ENCODE measurements at regions not wholly inside any gene's neighbourhood (a gene's known extent, or its start where the extent isn't known, plus 50 kb on each side); places are given as distances from the start of the nearest gene placed in this dataset.

GRCh38 chr10:33025910-33026309 lies 67.9 kb upstream of the ITGB1 start:
- H3K4me1 ChIP-seq (ENCODE audit: control insufficient read depth in 5 of 5, insufficient read depth in 5 of 5, low read length in 5 of 5), result no peaks in the 10 kb centered on the region
- DNase-seq (no peak), ATAC-seq (ENCODE audit: insufficient read depth, low FRiP score) (no peak)
- H3K9me3 ChIP-seq (ENCODE audit: control insufficient read depth in 4 of 4, insufficient read depth in 3 of 4, low read length in 3 of 4), result no peaks in the 10 kb centered on the region
- TF ChIP-seq CTCF (IDR thresholded peaks at IDR 0.05; ENCODE audit: control extremely low read depth, extremely low read depth), result no peak
- no peak overlapping the region for H3K9ac ChIP-seq (ENCODE audit: insufficient read depth in 1 of 2, low read length in 2 of 2)
- WGBS, 2 donors, result 91 to 92% methylated on average over 4 of the region's 4 CpGs
- H3K4me3 ChIP-seq, result no peak overlapping the region
- no peaks in the 10 kb centered on the region for H3K27me3 ChIP-seq (ENCODE audit: control insufficient read depth in 3 of 3, insufficient read depth in 3 of 3, low read length in 2 of 3)
- no peaks in the 10 kb centered on the region for H3K36me3 ChIP-seq (ENCODE audit: control insufficient read depth in 4 of 4, insufficient read depth in 4 of 4, low read length in 4 of 4)
- H3K27ac ChIP-seq (ENCODE audit: low read depth in 1 of 2, low read length in 1 of 2), result no peak overlapping the region

GRCh38 chr10:33025039-33025438 lies 67.0 kb upstream of the ITGB1 start:
- TF ChIP-seq CTCF (IDR thresholded peaks at IDR 0.05; ENCODE audit: control extremely low read depth, extremely low read depth), result no peak
- no peak overlapping the region for H3K4me3 ChIP-seq
- no peak for DNase-seq
- no peaks in the 10 kb centered on the region for H3K9me3 ChIP-seq (ENCODE audit: control insufficient read depth in 4 of 4, insufficient read depth in 3 of 4, low read length in 3 of 4)
- H3K36me3 ChIP-seq (ENCODE audit: control insufficient read depth in 4 of 4, insufficient read depth in 4 of 4, low read length in 4 of 4), result no peaks in the 10 kb centered on the region
- H3K4me1 ChIP-seq (ENCODE audit: control insufficient read depth in 5 of 5, insufficient read depth in 5 of 5, low read length in 5 of 5), result no peaks in the 10 kb centered on the region
- no peak overlapping the region for H3K9ac ChIP-seq (ENCODE audit: insufficient read depth in 1 of 2, low read length in 2 of 2)
- no peak for ATAC-seq (ENCODE audit: insufficient read depth, low FRiP score)
- no peaks in the 10 kb centered on the region for H3K27me3 ChIP-seq (ENCODE audit: control insufficient read depth in 3 of 3, insufficient read depth in 3 of 3, low read length in 2 of 3)
- H3K27ac ChIP-seq (ENCODE audit: low read depth in 1 of 2, low read length in 1 of 2), result no peak overlapping the region
- 78 to 79% methylated on average over 6 of the region's 6 CpGs for WGBS, 2 donors

DNA sequence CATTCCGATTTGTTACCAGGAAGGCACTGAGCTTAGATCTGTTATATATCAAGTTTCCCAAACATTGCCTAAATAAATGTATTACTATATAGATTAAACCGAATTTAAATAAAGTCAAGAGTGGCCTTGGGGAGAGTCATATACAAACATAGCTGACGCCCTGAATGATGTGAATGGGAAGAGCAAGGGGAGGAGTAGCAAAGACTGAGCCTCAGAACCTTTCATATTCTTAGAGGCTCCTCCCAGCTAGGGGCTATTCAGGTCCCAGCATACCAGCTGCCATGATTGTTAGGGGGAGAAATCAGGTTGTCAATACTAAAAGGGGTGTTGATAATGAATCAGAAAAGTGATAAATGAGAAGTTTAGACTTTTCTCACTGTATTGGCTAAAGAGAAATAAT lies 64.7 kb upstream of the ITGB1 start:
- Histone ChIP-seq H3K27ac (ENCODE audit: low read depth in 1 of 2, low read length in 1 of 2) (no peak overlapping the region), H3K27me3 (ENCODE audit: control insufficient read depth in 3 of 3, insufficient read depth in 3 of 3, low read length in 2 of 3) (no peaks in the 10 kb centered on the region), H3K9me3 (ENCODE audit: control insufficient read depth in 4 of 4, insufficient read depth in 3 of 4, low read length in 3 of 4) (no peaks in the 10 kb centered on the region), H3K36me3 (ENCODE audit: control insufficient read depth in 4 of 4, insufficient read depth in 4 of 4, low read length in 4 of 4) (no peaks in the 10 kb centered on the region), H3K4me1 (ENCODE audit: control insufficient read depth in 5 of 5, insufficient read depth in 5 of 5, low read length in 5 of 5) (no peaks in the 10 kb centered on the region), H3K9ac (ENCODE audit: insufficient read depth in 1 of 2, low read length in 2 of 2) (no peak overlapping the region), H3K4me3 (no peak overlapping the region)
- TF ChIP-seq CTCF (IDR thresholded peaks at IDR 0.05; ENCODE audit: control extremely low read depth, extremely low read depth), result no peak
- ATAC-seq (ENCODE audit: insufficient read depth, low FRiP score), result no peak
- 85 to 96% methylated on average over 3 of the region's 3 CpGs for WGBS, 2 donors
- no peak for DNase-seq

DNA sequence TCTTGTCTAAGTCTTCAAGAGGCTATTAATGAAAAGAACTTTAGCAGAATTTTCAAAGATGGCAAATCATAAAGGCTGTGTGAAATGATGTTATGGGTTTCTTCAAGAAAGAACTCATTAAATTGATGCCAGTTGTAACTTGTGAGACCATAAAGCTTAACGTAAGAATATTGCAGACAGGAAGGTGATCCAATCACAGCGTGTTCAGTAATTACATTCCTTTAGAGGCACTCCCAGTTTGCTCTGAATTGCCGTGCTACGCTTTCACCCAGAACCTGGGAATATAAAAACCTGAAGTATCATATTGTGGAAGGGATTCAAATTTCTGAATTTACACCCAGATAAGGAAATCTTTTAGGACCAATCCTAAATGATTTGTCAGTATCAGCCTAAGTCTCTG lies 64.1 kb upstream of the ITGB1 start:
- Histone ChIP-seq H3K9ac (ENCODE audit: insufficient read depth in 1 of 2, low read length in 2 of 2) (no peak overlapping the region), H3K27me3 (ENCODE audit: control insufficient read depth in 3 of 3, insufficient read depth in 3 of 3, low read length in 2 of 3) (no peaks in the 10 kb centered on the region), H3K4me3 (no peak overlapping the region), H3K4me1 (ENCODE audit: control insufficient read depth in 5 of 5, insufficient read depth in 5 of 5, low read length in 5 of 5) (no peaks in the 10 kb centered on the region), H3K9me3 (ENCODE audit: control insufficient read depth in 4 of 4, insufficient read depth in 3 of 4, low read length in 3 of 4) (no peaks in the 10 kb centered on the region), H3K27ac (ENCODE audit: low read depth in 1 of 2, low read length in 1 of 2) (no peak overlapping the region), H3K36me3 (ENCODE audit: control insufficient read depth in 4 of 4, insufficient read depth in 4 of 4, low read length in 4 of 4) (no peaks in the 10 kb centered on the region)
- ATAC-seq (ENCODE audit: insufficient read depth, low FRiP score) (no peak), DNase-seq (no peak)
- no peak for TF ChIP-seq CTCF (IDR thresholded peaks at IDR 0.05; ENCODE audit: control extremely low read depth, extremely low read depth)
- 82 to 85% methylated on average over 4 of the region's 4 CpGs for WGBS, 2 donors
